COLO829 (cell line): ENCODE measurements at regions not wholly inside any gene's neighbourhood (a gene's known extent, or its start where the extent isn't known, plus 50 kb on each side); places are given as distances from the start of the nearest gene placed in this dataset.

Experiments used
- DNase-seq: peaks from one replicate; pipeline ENCODE4 v3.0.0; 2012; ENCODE audit warnings: low spot score

DNA sequence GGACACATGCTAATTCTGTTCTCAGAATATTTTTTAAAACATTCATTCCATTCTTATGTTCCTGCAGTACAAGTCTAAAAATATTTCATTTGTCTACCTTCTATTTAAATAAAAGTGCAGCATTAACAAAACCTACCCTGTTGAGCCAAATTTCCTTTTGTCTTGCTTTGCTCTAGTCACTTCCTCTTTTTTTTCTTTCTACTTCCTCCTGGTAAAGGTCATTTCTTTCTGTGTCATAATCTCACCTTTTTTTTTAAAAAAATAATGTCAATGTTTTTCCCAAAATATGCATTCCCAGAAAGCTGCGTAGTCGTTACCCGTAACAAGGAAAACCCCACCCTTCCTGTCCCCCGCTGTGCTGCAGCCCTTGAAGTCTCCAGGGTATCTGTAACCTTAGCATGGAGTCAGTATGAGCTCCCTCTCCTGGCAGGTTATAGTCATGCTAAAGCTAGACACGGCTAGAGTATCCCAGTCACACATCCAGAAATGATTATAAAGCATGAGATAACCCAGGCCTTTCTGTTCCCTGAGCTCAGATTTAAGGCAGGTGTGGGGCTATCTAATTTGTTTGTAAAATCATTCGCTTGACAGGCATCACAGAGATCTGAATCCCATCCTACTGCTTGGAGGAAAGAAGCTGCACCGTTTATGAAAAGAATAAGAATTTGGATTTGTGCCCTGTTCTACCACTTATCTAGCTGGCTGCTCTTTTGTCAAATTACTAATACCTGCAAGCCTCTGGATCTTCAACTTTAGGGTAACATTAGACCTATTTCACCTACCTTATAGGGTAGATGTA lies 51.1 kb upstream of the EED start:
- peak; percentile 68 for DNase-seq

DNA sequence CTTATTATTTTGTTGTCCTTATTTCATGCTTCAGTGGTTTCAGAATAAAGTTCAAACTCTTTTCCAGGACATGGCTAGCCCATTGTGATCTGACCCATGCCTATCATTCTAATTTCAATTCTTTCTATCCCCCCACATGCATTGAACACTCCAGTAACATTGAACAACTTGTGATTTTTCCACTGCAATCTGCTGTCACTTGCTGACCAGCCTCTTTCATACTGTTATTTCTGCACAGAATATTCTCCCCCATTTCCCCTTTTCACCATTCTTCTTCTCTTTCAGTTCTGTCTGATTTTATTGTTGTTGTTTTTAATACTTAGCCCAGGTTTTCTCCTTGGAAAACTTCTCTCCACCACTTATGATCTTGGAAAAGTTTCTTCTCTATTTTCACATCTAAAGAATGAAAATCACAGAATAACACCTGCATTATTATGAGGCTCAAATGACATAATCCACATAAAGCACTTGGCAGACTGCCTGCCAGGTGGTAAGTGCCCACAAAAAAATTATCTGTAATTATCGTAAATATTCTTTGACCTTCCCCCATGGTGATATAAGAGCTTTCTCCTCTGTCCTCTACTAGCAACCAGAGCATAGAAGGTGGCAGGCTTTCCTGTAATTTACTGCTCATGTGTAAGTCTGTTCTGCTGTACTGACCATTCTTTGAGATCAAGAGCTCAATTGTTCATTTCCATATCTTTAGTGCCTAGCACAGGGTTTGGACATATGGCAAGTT lies 51.9 kb upstream of the EED start:
- DNase-seq = no peak

DNA sequence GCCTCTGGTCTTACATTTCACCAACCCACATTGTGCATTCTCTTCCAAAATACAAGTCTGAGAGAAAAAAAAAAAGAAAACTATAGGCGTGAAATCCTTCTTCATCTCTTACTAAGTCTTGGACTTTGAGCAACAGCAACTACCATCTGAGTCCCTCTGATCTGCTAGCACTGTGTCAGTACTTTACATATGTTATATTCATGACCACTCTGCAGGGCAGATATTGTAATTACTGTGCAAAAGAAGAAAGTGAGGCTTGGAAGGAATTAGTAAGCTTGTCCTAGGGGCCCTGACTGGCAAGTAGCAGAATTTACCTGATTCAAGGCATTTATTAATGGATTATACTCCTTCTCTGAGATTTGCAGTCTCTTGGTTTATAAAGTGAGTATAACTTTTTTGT lies 52.7 kb upstream of the EED start:
- DNase-seq = no peak

DNA sequence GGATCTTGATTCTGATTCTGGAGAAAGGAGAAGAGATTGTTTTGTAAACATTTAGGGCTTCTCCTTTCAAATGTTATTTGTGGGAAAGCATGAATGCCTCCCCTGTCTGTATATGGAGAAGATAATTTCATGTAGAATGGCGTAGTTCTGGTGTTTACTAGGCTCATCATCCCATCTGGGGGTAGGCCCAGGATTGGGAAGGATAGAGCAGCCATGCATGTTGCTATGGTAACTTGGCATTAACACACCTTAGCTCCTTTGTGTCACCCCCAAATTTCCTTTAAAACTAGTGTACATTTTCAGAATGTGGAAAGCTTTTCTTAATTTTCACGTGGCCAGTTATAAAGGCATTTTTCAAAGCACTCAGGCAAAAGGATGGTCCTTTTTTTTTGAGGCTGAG lies 57.5 kb upstream of the EED start:
- no peak for DNase-seq

DNA sequence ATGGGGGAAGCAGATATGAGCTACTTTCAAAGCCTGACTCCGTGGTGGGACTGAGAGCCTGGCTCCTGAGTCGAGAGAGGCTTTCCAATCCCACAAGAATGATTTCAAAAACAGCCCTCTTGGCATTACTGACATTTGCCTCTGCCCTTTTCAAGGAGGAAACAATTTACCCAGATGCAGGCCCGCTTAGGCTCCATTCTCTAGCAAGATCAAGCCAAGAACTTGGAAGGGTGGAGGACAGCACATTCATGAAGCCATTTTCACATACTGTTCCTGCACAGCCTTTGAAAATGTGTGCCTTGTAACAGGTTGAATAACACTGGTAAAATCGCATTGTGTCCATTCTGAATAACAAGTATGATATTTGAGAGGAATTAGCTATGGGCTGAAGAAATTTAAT lies 58.2 kb upstream of the EED start:
- no peak for DNase-seq

DNA sequence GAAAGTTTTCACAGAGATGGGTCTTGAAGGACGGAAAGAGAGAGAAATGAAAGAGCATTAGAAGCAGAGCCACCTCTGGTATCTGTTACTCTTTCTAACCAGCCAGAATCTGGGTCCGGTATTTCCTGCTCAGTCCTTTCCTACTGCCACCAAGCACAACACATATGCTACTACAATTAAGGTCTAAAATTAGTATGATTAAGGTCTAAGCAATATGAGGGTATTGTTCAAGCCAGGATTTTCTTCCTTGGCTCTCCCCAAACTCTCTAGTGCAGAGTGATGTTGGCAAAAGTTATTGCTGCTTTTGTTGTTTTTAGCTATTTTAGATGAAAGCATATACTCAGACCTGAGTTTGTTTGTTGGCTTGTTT lies 59.2 kb upstream of the EED start:
- DNase-seq = no peak

DNA sequence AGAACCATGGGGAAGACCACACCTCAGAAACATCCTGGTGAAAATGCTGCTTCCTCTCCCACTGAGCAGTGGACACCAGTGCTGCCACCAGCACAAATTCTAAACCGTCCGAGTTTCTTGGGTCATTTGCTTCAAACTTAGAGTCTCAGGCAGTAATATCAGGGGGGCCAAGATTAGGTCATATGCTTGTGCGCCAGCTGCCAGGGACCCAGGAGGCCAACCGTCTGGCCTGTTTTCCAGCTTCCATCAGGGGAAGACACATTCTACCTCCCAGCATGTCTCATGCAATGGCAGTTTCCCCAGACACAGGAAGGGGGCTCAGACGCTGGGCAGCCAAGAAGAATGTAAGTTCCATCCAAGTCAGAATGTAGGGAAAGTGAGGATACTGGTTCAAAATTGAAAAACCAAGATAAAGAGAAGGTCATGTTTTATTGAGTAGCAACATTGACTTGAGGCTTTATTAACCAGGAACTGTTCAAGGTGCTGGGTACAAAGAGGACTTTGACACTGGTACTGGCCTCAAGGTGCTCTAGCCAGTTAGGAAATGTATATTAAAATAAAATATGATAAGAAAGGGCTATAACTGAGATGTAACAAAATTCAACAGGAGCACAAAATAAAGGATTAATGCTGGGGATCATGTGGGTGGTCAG lies 59.7 kb upstream of the EED start:
- no peak for DNase-seq

DNA sequence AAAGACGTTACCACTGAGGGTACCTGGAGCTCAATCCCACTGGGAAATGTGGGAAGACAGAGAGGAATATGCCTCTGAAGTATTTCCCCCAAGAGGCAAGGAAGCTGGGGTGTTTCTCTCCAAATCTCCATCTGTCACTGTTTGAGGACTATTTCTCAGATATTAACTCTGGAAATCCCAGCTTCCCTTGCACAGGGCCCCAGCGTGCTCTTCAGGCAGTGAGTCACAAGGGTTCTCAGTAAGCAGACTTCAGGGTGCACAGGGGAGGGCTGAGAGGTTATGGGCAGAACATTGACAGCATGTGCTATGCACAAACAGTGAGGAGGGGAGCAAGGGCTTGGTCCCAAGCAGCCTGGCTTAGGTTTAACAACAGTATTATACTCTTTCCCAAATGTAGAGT lies 60.9 kb upstream of the EED start:
- DNase-seq = no peak

DNA sequence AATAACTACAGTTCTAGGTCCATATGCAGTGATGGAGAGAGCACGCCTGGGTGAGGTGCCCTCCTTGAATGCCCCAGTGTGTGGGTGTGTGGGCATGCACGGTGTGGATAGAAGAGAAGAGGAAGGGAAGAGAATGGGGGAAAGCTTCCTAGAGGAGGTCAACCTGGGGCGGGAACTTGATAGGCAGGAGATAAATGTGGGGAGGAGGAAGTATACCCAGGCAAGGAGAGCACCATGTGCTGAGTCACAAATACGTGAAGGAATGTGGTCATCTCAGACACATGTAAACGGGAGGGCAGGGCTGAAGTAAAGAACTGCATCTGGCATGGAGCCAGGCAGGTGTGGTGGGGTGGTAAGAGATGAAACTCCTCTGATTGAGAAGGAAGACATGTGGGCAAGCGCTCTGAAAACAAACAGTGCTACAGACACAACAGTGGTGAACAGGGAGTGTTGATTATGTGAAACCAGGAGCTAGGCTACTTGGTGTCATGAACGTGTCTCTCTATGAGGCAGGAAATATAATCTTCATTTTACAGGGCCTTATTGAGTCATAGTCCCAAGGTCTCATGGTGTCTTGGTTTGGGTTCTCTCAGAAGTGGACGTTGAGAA lies 61.5 kb upstream of the EED start:
- DNase-seq = no peak

DNA sequence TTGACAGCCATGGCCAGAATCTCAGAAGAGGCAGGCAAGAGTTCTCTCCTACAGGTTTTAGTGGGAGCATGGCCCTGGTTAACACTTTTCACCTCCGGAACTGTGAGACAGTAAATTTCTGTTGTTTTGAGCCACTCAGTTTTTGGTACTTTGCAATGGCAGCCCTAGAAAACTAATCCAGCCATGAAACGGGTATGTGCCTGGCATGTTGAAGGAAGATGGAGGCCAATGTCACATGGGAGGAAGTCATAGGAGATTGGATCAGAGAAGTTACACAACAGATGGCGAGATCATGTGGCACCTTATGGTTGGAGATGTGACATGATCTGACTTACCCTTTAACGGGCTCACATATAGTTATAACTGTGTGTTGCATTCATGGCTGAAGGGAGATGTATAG lies 63.2 kb upstream of the EED start:
- DNase-seq = no peak

DNA sequence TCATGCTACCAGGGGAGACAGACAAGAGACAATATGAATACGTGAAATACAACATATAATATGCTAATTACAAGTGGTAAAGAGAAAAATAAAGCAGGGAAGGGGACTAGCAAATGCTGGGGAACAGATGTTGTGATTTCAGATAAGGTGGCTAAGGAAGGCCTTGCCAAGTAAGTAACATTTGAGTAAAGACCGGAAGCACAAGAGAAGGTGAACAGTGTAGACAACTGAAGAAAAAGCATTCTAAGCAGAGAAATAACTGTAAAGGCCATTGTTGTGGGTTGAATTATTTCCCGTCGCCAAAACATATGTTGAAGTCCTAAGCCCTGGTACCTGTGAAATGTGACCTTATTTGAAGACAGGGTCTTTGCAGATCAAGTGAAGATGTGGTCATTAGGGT lies 63.7 kb upstream of the EED start:
- no peak for DNase-seq

DNA sequence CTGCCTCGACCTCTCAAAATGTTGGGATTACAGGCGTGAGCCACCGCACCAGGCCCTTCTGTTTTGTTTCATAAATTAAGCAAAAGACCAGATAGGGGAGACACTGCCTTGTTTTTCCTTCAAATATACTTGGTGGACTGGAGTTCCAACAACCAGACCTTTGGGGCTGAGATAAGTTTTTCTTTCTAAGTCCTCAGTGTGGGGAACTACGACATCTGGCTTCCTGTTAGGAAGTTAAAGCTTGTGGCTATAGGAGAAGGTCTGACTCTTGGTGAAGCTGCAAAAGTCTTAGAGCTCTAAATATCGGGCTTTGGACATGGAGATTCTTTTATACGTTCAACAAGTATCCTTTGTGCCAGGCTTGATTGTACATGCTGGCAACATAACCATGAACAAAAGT lies 64.1 kb upstream of the EED start:
- no peak for DNase-seq

DNA sequence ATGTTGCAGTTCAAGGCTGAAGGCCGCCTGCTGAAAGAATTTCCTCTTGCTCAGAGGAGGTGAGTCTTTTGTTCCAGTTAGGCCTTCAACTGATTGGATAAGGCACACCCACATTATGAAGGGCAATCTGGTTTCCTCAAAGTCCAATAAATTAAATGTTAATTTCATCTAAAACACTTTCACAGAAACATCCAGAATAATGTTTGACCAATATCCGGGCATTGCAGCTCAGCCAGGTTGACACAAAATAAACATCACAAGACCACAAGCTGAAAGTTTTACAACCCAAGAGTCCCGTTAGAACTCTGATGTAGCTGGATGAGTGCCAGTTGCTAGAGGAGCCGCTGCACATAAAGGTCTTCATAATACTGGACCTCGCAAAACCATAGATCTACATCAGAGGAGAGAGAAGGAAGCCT lies 64.9 kb upstream of the EED start:
- no peak for DNase-seq

DNA sequence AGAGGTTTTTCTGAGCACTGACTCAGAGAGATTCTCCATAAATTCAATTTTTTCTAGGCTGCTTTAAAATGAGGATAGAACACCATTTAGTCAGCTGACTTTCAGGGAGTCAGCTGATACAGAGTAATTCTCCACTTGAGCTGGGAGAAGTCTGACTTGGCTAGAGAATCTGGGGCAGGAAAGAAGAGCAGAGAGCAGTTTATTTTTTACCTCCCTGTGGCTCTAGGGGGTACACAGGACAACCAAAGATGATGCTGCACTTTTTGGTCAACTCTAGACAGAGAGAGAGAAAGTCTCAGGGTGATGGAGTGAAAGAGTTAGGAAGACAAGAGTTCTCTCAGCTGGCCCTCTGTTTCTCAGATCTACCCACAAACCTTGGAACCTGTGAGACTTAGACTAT lies 67.3 kb upstream of the EED start:
- DNase-seq = no peak

DNA sequence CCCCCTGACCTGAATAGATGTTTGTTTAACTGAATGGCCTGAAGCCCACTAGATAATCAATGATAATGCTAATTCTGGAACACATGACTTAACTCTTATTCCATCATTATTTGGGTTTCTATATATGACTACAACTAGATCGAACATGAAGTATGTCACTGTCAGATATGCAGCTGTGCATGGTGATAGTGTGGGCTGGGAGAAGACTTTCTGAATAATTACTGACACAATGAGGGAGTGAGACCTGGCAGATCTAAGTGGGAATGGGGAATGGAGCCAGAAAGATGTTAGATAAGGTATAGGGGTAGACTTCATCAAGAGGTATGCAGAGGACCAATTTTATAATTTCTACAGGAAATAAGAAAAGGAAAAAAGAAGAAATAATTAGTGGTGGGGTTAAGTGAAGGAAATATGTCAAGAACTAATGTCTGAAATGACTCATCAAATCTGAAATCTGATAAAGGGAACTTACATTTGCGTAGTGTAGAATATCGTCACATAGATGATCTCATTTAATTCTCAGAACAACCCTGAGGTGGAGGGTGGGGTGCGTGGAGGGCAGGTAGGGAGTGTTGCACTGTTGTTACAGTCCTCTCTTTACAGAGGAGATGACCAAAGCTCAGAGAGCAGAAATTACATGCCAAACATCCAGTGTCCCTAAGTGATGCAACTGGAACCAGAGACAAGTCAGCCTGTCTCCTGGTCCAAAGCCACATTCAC lies 68.2 kb upstream of the EED start:
- no peak for DNase-seq

DNA sequence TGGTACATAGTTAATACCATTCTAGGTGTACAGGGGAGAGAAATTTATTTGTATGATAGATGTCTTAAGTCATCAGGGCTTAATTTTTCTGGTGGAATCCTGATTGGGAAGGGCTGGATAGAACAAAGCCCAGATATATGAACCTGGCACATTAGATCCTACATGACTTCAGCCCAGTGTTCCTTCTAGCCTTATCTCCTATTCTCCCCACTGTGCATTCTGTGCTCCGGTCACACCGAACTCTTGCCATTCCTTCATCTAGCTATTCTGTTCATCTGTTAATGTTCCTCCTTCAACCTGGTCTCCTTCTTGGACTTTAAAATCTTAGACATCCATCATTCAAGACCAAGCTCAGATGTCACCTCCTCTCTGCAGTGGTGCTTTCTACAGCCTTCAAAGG lies 68.9 kb upstream of the EED start:
- DNase-seq = no peak

DNA sequence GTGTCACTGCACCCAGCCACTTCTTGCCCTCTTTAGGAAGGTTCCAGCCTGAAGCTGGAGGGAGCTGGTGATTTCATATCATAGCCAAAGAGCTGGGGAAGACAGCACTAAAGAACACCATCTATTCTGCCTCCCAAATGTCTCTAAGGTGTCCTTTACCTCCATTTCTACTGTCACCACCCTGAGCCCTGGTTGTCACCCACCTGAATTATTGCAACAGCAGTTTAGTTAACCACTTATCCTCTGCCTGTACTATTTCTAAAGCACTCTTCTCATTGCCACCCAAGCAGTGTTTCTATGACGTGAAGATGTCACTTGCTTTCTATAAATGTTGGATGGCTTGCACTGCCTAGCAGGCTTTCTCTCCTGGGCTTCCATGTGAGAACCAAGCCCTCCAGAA lies 69.4 kb upstream of the EED start:
- no peak for DNase-seq

DNA sequence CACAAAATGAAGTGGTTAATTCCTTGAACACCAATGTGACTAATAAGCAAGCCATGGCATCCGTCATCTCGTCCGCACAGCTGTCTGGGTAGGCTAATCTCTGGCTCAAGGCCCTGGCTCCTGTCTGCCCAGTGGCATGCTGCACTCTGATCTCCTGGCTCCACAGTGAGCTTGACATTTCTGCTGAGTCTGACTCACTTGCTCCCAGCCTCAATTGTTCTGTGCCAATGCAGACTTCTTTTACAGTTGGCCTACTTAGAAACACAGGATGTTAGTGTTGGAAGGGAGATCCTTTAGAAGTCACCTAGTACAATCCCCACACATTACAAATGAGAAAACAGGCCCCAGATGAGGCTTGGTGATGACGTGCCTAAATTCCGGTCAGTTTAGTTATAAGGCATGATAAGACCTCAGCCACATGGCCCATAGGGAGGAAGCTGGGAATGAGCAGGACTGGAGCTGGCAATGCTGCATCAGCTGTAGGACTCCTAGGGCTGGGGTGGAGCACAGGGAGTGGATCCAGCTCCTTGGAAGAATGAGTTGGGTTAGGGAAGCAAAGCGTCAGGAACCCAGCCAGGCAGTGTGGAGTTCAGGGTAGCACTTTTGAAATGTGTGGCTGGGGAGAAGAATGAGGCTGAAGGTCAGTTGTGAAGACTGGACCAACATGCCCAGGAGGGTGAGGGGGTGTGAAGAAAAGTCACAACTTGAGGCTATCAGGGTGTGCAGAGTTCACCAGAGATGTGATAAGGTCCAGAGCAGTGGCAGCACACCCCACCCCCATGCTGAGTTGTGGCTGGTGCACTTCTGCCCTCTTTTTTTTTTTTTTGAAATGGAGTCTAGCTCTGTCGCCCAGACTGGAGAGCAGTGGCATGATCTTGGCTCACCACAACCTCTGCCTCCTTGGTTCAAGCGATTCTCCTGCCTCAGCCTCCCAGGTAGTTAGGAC lies 70.2 kb upstream of the EED start:
- DNase-seq = peak; percentile 28

DNA sequence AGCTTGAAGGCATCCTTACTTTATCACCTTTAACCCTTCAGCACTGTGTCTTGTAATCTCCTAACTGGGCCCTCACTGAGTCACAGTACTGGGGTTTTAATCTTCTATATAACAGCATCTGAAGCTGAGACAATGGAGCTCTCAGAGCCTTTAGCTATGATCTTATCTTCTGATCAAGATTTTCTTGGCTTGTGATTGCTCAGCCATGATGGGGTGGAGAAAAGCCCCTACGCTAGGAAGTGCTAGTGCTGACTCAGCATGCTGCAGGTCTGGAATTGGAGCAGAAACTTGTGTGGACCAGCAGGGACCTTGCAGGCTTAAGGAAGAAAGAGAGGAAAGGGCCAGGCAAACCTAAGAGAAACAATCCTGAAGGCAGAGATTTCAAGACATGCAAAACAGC lies 71.7 kb upstream of the EED start:
- DNase-seq = peak; percentile 72

DNA sequence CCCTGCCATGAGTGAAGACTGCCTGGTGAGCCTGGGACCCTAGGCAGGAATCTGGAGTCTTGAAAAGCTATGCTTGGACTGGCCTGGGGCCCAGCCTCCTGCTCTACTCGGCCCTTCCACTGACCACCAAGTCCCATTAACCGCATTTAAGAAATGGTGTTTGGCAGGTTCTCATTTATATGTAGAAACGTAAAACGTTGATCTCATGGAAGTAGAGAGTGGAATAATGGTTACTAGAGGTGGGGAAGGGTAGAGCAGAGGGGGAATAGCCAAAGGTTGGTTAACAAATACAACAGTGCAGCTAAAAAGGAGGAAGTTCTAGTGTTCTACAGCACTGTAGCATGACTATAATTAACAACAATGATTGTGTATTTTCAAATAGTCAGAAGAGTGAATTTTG lies 72.9 kb upstream of the EED start:
- no peak for DNase-seq

DNA sequence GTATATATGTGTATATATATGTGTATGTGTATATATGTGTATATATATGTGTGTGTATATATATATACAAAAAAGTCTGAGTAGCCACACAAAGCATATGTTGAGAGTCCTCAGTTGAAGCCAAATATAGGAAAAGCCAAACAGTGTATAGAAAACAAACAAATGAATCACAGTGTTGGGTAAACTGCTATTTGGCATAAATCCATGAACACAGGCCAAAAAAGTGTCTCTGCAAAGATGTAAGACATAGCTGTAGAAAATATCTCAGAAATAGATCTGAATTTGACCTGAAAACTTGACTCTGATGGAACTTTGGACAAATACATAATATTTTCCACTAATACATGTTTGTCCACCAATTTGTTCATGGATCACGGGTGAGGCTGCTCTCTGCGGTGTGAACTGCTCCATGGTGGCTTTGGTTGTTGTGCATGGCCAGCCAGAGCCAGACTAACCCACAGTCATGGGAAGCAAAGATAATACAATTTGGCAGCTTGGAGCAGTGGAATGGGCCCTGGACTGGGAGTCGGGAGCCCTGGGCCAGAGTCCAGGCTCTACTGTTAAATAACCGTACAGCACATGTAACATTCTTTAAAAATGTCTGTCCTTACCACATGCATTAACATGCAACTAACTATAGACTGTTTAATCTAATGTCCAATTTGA lies 76.9 kb upstream of the EED start:
- no peak for DNase-seq
